Panc1 (cell line): ENCODE measurements at regions not wholly inside any gene's neighbourhood (a gene's known extent, or its start where the extent isn't known, plus 50 kb on each side); places are given as distances from the start of the nearest gene placed in this dataset.

Experiments
- ATAC-seq: fragments of 200-7000 bp; cut with Tn5 transposase; 2 replicates; pipeline ENCODE4 v1.9.1; 2020; ENCODE audit warnings: mild to moderate bottlenecking, moderate library complexity
- BruUV-seq: library from RNA; stranded (reverse); fragments of 400-500 nt; replicated peaks from 2 replicates; lab custom pipeline; 2021; lab: Mats Ljungman, UMichigan
- CTCF ChIA-PET: fragments of 300-600 bp; sonication (Branson Sonifier 250); formaldehyde crosslinking; loops from one replicate; lab custom pipeline; 2022; ENCODE audit warnings: antibody characterized with exemption; lab: Charles Lee
- POLR2A ChIA-PET: fragments of 300-600 bp; sonication (Branson Sonifier 250); formaldehyde crosslinking; loops from one replicate; lab custom pipeline; 2022; ENCODE audit warnings: antibody characterized with exemption; lab: Charles Lee
- DNase-seq: peaks from one replicate; pipeline ENCODE4 v3.0.0-alpha.2; 2010; ENCODE audit warnings: low read depth, low spot score
- H3K27ac ChIP-seq: 2 replicates; pipeline ENCODE4 v1.5.1; 2011; ENCODE audit warnings: mild to moderate bottlenecking, low read length, inconsistent platforms
- H3K27me3 ChIP-seq: fragments of 200-500 bp; sonication (Bioruptor generic); 2 replicates; pipeline ENCODE4 v1.6.0; 2014; ENCODE audit warnings: low read length, inconsistent platforms; ENCODE audit not compliant: control insufficient read depth, insufficient read depth
- H3K36me3 ChIP-seq: fragments of 200-500 bp; sonication (Bioruptor generic); 2 replicates; pipeline ENCODE4 v1.5.1; 2014; ENCODE audit warnings: inconsistent platforms, mild to moderate bottlenecking, low read length, moderate library complexity; ENCODE audit not compliant: control insufficient read depth, insufficient read depth
- H3K4me1 ChIP-seq: 2 replicates; pipeline ENCODE4 v1.5.1; 2011; ENCODE audit warnings: inconsistent platforms, mild to moderate bottlenecking, low read length, moderate library complexity; ENCODE audit not compliant: control insufficient read depth, insufficient read depth
- H3K4me3 ChIP-seq, 2 experiments: 2 replicates each; pipeline ENCODE4 v1.5.1; 2011 to 2012; ENCODE audit warnings: low read depth in 2 of 2, low read length in 2 of 2, mild to moderate bottlenecking in 2 of 2, inconsistent platforms in 1 of 2, moderate library complexity in 1 of 2
- H3K9me3 ChIP-seq: fragments of 200-500 bp; sonication (Bioruptor generic); 2 replicates; pipeline ENCODE4 v1.5.1; 2014; ENCODE audit warnings: low read depth, mild to moderate bottlenecking, inconsistent platforms, low read length, moderate library complexity; ENCODE audit not compliant: control insufficient read depth, insufficient read depth
- POLR2AphosphoS5 ChIP-seq: IDR thresholded peaks from 2 replicates; pipeline ENCODE4 v1.6.1; 2012; ENCODE audit warnings: mild to moderate bottlenecking, low read depth, low read length, moderate library complexity
- REST ChIP-seq, 2 experiments: IDR thresholded peaks; 2 replicates each; pipeline ENCODE4 v1.6.1; 2011 to 2012; ENCODE audit warnings: low read depth in 2 of 2, control low read depth in 1 of 2, low read length in 1 of 2, mild to moderate bottlenecking in 1 of 2, moderate library complexity in 1 of 2; ENCODE audit not compliant: insufficient read depth in 1 of 2
- SIN3A ChIP-seq: IDR thresholded peaks from 2 replicates; pipeline ENCODE4 v1.6.1; 2012; ENCODE audit warnings: low read depth, mild to moderate bottlenecking, low read length, moderate library complexity, borderline replicate concordance; ENCODE audit not compliant: insufficient read depth
- TCF7L2 ChIP-seq: IDR thresholded peaks from 2 replicates; pipeline ENCODE4 v1.6.1; 2011; ENCODE audit warnings: mild to moderate bottlenecking, low read depth, low read length, inconsistent platforms
- in situ Hi-C: cut with HindIII; loops from 2 replicates; pipeline ENCODE4 v1.10.0; 2016; ENCODE audit warnings: low sequenced_read_pairs, low pct_unique_long_range_greater_than_20kb
- intact Hi-C: fragments of 100-400 bp; cut with micrococcal nuclease; formaldehyde crosslinking; loops from one replicate; pipeline ENCODE4 v1.10.0; 2022; ENCODE audit not compliant: unreplicated experiment
- TF ChIP-seq, protein P1 (sequence below): fragments of 450-650 bp; IDR thresholded peaks from 2 replicates; pipeline ENCODE4 v1.5.1; 2017; ENCODE audit warnings: mild to moderate bottlenecking

GRCh38 chr1:195251900-195252299 is 1356.3 kb downstream of the KCNT2 start:
- H3K27ac ChIP-seq = no peak overlapping the region
- ATAC-seq (no peak), DNase-seq (no peak)
- no peaks in the 10 kb centered on the region for H3K4me1 ChIP-seq
- H3K4me3 ChIP-seq = no peak overlapping the region
- no peaks in the 10 kb centered on the region for H3K36me3 ChIP-seq
- intact Hi-C loops = no loop called here
- ChIA-PET POLR2A (no interaction called here), CTCF (interaction anchor here (0.5 kb wide), 1 partner anchor 281 kb away, joined by 5 read pairs; no protein-coding TSS in a partner anchor)
- no peaks in the 10 kb centered on the region for H3K27me3 ChIP-seq
- BruUV-seq = no TSS peak
- H3K9me3 ChIP-seq = no peaks in the 10 kb centered on the region
- TF ChIP-seq TCF7L2 (no peak), POLR2AphosphoS5 (no peak), SIN3A (no peak), REST (IDR thresholded peaks at IDR 0.05; ENCODE audit: insufficient read depth in 1 of 2, low read depth in 2 of 2, low read length in 1 of 2) (no peak)
- TF ChIP-seq, protein P1, sequence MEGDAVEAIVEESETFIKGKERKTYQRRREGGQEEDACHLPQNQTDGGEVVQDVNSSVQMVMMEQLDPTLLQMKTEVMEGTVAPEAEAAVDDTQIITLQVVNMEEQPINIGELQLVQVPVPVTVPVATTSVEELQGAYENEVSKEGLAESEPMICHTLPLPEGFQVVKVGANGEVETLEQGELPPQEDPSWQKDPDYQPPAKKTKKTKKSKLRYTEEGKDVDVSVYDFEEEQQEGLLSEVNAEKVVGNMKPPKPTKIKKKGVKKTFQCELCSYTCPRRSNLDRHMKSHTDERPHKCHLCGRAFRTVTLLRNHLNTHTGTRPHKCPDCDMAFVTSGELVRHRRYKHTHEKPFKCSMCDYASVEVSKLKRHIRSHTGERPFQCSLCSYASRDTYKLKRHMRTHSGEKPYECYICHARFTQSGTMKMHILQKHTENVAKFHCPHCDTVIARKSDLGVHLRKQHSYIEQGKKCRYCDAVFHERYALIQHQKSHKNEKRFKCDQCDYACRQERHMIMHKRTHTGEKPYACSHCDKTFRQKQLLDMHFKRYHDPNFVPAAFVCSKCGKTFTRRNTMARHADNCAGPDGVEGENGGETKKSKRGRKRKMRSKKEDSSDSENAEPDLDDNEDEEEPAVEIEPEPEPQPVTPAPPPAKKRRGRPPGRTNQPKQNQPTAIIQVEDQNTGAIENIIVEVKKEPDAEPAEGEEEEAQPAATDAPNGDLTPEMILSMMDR = no peak
- in situ Hi-C loops = no loop called here

- H3K9me3 ChIP-seq = no peaks in the 10 kb centered on the region
- H3K36me3 ChIP-seq = no peaks in the 10 kb centered on the region
- ChIA-PET POLR2A (no interaction called here), CTCF (no interaction called here)
- no TSS peak for BruUV-seq
- in situ Hi-C loops (no loop called here), intact Hi-C loops (no loop called here)
- ATAC-seq = no peak
- no peak overlapping the region for H3K4me3 ChIP-seq
- H3K4me1 ChIP-seq = no peaks in the 10 kb centered on the region
- no peak overlapping the region for H3K27ac ChIP-seq
- H3K27me3 ChIP-seq = no peaks in the 10 kb centered on the region
- no peak for DNase-seq
- TF ChIP-seq, protein P1 = no peak
- no peak for TF ChIP-seq TCF7L2
- no peak for TF ChIP-seq REST (IDR thresholded peaks at IDR 0.05; ENCODE audit: insufficient read depth in 1 of 2, low read depth in 2 of 2, low read length in 1 of 2)
- TF ChIP-seq POLR2AphosphoS5 = no peak
- no peak for TF ChIP-seq SIN3A
These were observed 1364.7 kb downstream of the KCNT2 start for GRCh38 chr1:195243492-195243891.
